Dermis blood vessel endothelial cell (primary cell): ENCODE measurements at regions not wholly inside any gene's neighbourhood (a gene's known extent, or its start where the extent isn't known, plus 50 kb on each side); places are given as distances from the start of the nearest gene placed in this dataset.
"Not testable (repeated sequence)": the region's sequence is repeated elsewhere in the genome, so short reads cannot be mapped to it uniquely, and the experiment has no call there.

Experiments used
- DNase-seq: peaks from one replicate; pipeline ENCODE4 v3.0.0; 2010

DNA sequence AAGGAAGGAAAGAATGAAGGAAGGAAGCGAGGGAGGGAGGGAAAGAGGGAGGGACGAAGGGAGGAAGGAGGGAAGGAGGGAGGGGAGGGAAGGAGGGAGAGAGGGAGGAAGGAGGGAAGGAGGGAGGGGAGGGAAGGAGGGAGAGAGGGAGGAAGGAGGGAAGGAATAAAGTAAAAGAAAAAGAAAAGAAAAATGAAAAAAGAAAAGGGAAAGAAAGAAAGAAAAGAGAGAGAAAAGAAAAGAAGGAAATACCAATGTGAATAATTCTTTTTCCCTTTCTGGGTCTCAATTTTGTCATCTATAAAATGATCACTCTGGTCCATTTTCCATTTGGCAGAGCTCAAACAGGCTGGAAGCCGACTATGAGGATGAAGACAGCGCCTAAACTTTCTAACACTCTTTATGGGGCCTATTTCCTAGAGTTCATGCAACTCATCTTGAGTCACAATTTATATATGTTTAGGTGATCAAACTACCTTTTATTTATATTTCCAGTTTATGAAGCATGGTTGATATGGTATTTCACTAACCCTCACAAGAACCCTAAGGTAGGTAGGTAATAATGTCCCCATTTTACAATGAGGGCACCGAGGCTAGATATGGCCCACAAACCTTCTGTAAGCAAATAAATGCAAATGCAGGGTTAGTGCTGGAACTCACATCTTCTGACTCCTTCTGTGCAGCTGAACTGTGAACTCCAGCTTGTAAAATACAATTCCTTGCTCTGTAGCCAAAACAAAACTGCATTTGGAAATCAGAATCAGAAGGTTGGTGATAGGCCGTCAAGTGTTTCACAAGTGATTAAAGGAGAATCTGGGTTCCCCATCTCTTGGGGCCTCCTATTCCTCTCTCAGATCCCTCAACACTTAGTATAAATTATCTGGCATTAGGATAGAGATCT, 434.3 kb downstream of the ETS1 start:
- peak; percentile 51 for DNase-seq

- no peak for DNase-seq
These were observed 435.6 kb downstream of the ETS1 start for GRCh38 chr11:128151780-128152179.

DNA sequence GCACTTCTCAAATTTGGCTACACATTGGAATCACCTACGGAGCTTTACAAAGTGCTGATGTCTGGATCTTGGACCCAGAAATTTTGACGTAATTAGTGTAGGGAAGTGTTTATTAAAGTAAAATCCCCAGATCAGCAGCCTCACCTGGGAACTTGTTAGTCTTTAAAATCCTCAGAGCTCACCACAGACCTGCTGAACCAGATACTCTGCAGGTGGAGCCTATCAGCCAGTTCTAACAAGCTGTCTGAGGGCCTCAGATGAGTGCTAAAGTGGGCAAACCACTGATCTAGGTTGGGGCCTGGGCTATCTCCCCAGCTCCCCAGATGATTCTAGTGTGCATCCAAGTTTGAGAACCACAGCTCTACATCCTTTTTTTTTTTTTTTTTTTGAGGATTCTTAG, 436.0 kb downstream of the ETS1 start:
- no peak for DNase-seq

- no peak for DNase-seq
These were observed 439.1 kb downstream of the ETS1 start for GRCh38 chr11:128148208-128148607.

DNA sequence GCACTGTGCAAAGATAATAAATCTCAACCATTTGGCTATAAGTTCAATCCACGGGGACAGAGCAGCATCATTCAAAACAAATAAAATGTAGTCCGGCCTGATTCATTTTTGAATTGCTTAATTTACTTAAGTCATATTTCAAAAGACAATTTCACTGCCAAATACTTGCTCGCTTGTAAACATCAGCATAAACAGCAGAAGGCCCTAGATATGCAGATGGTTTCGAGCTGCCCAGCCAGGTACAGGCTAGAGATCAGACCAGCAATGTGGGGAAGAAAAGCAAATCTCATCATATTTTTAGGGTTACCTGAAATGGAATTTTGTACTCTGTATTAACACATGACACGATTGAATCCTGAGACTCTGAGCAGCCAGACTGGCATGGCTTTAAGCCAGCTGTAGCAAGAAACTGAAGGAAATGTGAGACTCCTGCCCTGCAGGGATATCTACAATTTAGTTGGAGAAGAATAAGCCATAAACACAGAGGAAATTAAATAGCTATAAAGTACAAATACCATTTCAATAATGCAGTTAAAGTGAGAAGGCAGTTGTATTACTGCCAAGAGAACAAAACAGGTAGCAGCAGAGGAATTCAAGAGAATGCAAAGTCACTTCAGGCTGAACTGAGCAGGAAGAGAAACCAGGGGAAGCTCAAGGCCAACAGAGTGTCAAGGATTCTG, 440.3 kb downstream of the ETS1 start:
- peak; percentile 16 for DNase-seq

GRCh38 chr11:128140293-128140692, 447.1 kb downstream of the ETS1 start:
- not testable (repeated sequence) for DNase-seq

- DNase-seq, result no peak
These were observed 451.9 kb downstream of the ETS1 start for GRCh38 chr11:128135451-128135850.

GRCh38 chr11:128133501-128133900, 453.9 kb downstream of the ETS1 start:
- DNase-seq, result no peak

DNA sequence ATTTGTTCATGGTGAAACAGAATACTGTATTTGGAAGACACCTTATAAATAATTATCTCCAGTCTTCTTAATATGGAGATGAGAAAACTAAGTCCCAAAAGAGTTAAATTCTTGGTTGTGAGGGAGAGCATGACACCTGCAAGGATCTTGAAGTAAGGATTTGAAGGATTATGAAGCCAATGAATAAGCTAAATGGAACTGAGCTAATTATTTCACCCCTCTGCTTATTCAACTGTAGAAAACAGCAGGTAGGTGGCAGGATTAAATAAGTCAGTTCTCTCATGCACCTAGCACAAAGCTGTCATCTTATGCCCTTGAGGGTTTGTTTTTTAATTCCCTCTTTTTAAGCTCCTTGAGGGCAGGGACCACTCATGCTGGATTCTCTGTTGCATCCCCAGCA, 457.3 kb downstream of the ETS1 start:
- DNase-seq, result no peak

- no peak for DNase-seq
These were observed 461.6 kb downstream of the ETS1 start for GRCh38 chr11:128125723-128126122.

GRCh38 chr11:128116885-128117284, 470.5 kb downstream of the ETS1 start:
- peak; percentile 23 for DNase-seq

DNA sequence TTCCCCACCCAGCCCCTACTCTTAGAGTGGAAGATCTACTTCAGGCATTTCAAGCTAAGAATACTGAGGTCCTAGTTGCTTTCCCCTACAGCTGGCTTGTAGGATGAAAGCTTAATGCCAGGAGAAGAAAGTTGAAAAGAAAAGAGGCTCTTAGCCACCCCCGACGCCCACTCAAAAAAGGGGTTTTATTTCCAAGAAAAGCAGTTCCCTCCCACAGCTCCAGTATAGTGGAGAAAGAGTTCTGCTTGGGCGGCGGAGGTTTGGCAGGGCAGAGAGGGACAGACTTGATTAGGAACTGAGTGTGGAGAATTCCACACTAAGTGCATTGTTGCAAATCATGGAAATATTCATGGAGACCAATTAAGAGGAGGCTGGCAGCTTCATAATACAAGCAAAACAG, 470.9 kb downstream of the ETS1 start:
- no peak for DNase-seq

- DNase-seq, result no peak
These were observed 481.4 kb downstream of the ETS1 start for GRCh38 chr11:128105950-128106349.

DNA sequence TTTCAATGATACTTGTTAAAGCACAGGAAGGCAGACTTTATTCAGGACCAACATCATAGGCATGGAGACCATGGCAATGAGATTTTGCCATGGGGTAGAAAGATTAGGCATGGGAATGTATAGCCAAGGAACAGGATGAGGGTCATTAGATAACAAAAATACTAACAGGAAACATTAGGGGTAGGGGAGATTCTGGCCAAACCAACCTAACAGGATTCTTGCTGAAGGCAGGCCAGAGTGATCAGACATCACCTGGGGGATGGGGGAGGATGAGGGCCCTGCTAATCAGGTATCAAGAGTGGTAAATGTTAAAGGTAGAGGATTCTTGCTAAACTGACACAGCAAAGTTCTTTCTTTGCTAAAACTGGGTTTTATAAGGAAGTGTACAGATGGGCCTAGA, 481.8 kb downstream of the ETS1 start:
- DNase-seq, result no peak

DNA sequence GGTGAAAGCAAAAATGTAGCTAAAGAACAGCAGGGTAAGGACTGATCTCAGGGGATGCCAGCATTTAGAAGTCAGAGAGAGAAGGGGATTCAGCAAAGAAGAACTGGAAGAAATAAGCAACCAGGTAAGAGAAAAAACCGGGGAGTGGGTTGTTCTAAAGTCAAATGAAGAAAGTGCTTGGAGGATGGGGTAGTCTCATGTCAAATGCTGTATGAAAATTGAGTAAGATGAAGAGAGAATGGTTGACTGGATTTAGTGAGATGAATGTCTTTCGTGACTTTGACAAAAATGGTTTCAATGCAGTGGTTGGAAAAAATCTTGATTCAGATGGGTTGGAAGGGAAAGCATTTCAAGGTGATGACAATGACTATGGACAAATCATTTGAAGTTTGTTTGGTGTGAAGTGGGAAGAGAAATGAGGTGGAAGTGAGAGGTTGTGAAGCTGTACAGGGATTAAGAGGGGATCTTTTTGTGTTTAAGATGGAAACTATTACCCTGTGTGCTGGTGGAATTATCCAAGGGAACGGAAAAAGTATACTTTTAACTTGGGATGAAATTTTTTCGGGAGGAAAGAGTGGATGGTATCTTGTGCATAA, 484.0 kb downstream of the ETS1 start:
- no peak for DNase-seq

- DNase-seq, result no peak
These were observed 488.6 kb downstream of the ETS1 start for GRCh38 chr11:128098781-128099180.

- DNase-seq, result peak; percentile 96
These were observed 491.8 kb downstream of the ETS1 start for GRCh38 chr11:128095466-128095981.

DNA sequence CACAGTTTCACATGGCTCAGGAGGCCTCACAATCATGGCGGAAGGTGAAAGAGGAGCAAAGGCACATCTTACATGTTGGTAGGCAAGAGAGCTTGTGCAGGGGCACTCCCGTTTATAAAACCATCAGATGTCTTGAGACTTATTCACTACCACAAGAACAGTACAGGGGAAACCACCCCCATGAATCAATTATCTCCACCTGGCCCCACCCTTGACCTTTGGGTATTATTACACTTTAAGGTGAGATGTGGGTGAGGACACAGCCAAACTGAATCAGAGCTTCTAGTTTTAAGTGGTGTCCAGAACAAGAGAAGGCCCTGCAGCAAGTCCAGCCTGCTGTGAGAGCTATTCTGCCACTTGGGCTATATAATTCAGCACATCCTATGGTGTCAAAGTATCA, 493.7 kb downstream of the ETS1 start:
- DNase-seq, result no peak

DNA sequence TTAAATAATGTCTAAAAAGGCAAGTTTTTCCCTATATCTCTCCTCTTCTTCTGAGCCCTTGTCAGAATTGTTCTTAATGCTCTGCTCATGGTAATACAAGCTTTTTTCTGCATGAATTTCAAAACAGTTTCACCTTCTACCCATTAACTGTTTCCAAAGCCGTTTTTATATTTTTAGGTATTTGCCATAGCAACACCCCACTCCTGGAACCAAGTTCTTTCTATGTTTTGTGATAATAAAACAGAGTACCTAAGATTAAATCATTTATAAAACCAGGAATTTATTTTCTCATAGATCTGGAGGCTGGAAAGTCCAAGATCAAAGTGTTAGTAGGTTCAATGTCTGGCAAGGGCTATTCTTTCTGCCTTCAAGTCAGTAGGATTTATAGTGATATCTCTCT, 497.4 kb downstream of the ETS1 start:
- DNase-seq, result no peak

GRCh38 chr11:128086794-128087193, 500.6 kb downstream of the ETS1 start:
- no peak for DNase-seq

DNA sequence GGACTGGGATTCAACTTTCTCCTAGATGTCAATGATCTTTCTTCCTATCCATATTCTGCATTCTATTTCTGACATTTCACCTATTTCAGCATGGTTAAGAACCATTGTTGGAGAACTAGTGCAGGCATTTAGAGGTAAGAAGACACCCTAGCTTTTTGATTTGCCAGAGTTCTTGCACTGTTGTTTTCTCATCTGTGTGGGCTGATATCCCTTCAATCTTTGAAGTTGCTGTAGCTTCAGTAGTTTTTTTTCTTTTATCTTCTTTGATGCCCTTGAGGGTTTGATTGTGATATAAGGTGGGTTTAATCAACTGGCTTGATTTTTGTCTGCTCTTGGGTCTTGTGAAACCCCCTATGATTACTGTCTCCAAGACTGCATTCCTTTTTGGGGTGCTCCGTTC, 502.1 kb downstream of the ETS1 start:
- DNase-seq, result no peak

GRCh38 chr11:128082574-128082973, 504.8 kb downstream of the ETS1 start:
- DNase-seq, result no peak

DNA sequence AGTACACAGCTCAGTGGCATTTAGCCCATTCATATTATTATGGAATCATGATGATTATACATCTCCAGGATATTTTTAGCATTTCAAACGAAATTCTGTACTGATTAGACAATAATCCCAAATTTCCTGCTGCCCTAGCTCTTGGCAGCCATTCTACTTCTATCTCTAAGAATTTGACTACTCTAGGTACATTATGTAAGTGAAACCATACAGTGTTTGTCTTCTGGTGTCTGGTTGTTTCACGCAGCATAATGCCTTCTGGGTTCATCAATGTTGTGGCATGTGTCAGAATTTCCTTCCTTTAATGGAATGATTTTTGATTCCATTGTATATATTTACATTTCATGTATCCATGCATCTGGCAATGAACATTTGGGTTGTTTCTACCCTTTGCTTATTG, 517.7 kb downstream of the ETS1 start:
- peak; percentile 37 for DNase-seq

GRCh38 chr11:128067780-128068179, 519.6 kb downstream of the ETS1 start:
- no peak for DNase-seq
